GM21515 (cell line): ENCODE measurements at regions not wholly inside any gene's neighbourhood (a gene's known extent, or its start where the extent isn't known, plus 50 kb on each side); places are given as distances from the start of the nearest gene placed in this dataset.

ENCODE experiments used
- ATAC-seq: cut with Tn5 transposase; IDR thresholded peaks from one replicate; pipeline ENCODE4 v1.9.1; 2021; ENCODE audit not compliant: unreplicated experiment

GRCh38 chr12:87846045-87846444 is 183.2 kb downstream of the C12orf50 start:
- no peak for ATAC-seq

- no peak for ATAC-seq
Observed at GRCh38 chr12:87841935-87842334, 187.3 kb downstream of the C12orf50 start.

- no peak for ATAC-seq
Observed at GRCh38 chr12:87836190-87836589, 193.0 kb downstream of the C12orf50 start.

GRCh38 chr12:87828382-87828973 is 200.7 kb downstream of the C12orf50 start:
- ATAC-seq = no peak

GRCh38 chr12:87827638-87828264 is 201.4 kb downstream of the C12orf50 start:
- ATAC-seq = no peak

GRCh38 chr12:87822923-87823322 is 206.3 kb downstream of the C12orf50 start:
- no peak for ATAC-seq

GRCh38 chr12:87820524-87821202 is 208.5 kb downstream of the C12orf50 start:
- no peak for ATAC-seq

GRCh38 chr12:87818441-87818840 is 210.8 kb downstream of the C12orf50 start:
- ATAC-seq = no peak

GRCh38 chr12:87815771-87816585 is 213.2 kb downstream of the C12orf50 start:
- no peak for ATAC-seq

- no peak for ATAC-seq
Observed at GRCh38 chr12:87814625-87815024, 214.6 kb downstream of the C12orf50 start.

- ATAC-seq = no peak
Observed at GRCh38 chr12:87813476-87814234, 215.5 kb downstream of the C12orf50 start.

- ATAC-seq = no peak
Observed at GRCh38 chr12:87812681-87813080, 216.5 kb downstream of the C12orf50 start.

GRCh38 chr12:87812030-87812429 is 217.2 kb downstream of the C12orf50 start:
- ATAC-seq = no peak

- no peak for ATAC-seq
Observed at GRCh38 chr12:87809916-87810315, 219.3 kb downstream of the C12orf50 start.

GRCh38 chr12:87807086-87807485 is 222.1 kb downstream of the C12orf50 start:
- ATAC-seq = no peak

GRCh38 chr12:87806310-87806709 is 222.9 kb downstream of the C12orf50 start:
- no peak for ATAC-seq

- no peak for ATAC-seq
Observed at GRCh38 chr12:87804386-87804785, 224.8 kb downstream of the C12orf50 start.

- no peak for ATAC-seq
Observed at GRCh38 chr12:87802721-87803011, 226.5 kb downstream of the C12orf50 start.

- no peak for ATAC-seq
Observed at GRCh38 chr12:87801860-87802720, 227.1 kb downstream of the C12orf50 start.

- no peak for ATAC-seq
Observed at GRCh38 chr12:87796961-87797516, 232.2 kb downstream of the C12orf50 start.
